Stomach (tissue), 8 donors: ENCODE measurements at regions not wholly inside any gene's neighbourhood (a gene's known extent, or its start where the extent isn't known, plus 50 kb on each side); places are given as distances from the start of the nearest gene placed in this dataset.

Source experiments
- DNase-seq, 2 donors: peaks; one replicate each; pipeline versions ENCODE4 v3.0.0 to v3.0.0-alpha.2; 2013 to 2019
- H3K27ac ChIP-seq, 5 donors: fragments of 200-600 bp in 4 of 5; sonication (generic) in 4 of 5; one replicate each; pipeline ENCODE4 v1.5.1; 2013 to 2019; ENCODE audit warnings: mild to moderate bottlenecking in 1 of 5, moderate library complexity in 1 of 5
- H3K27me3 ChIP-seq, 3 donors: fragments of 200-600 bp; sonication (generic); one replicate each; pipeline ENCODE4 v1.5.1; 2017 to 2019; ENCODE audit warnings: mixed run types in 1 of 3
- H3K36me3 ChIP-seq, 4 donors: fragments of 200-600 bp; sonication (generic); 1 replicate in 3 of 4; 2 replicates in 1 of 4; pipeline ENCODE4 v1.5.1; 2016 to 2019
- H3K4me1 ChIP-seq, 4 donors: fragments of 200-600 bp; sonication (generic); one replicate each; pipeline ENCODE4 v1.5.1; 2016 to 2019
- H3K4me3 ChIP-seq, 4 donors: fragments of 200-600 bp; sonication (generic) in 3 of 4; one replicate each; pipeline ENCODE4 v1.5.1; 2016 to 2019; ENCODE audit warnings: mild to moderate bottlenecking in 1 of 4
- H3K9me3 ChIP-seq, 4 donors: fragments of 200-600 bp; sonication (generic); one replicate each; pipeline ENCODE4 v1.5.1; 2016 to 2019
- CTCF ChIP-seq, 7 experiments: fragments of 450-650 bp in 4 of 7; fragments of 200-600 bp in 3 of 7; sonication (generic) in 3 of 7; IDR thresholded peaks; one replicate each; pipeline ENCODE4 v1.5.1; 2016 to 2019; ENCODE audit warnings: antibody characterized with exemption in 7 of 7, control low read depth in 2 of 7, mild to moderate bottlenecking in 1 of 7
- EP300 ChIP-seq: sonication (generic); formaldehyde crosslinking; IDR thresholded peaks from one replicate; pipeline ENCODE4 v1.6.1; 2017; ENCODE audit warnings: antibody characterized with exemption
- POLR2A ChIP-seq, 4 donors: fragments of 450-650 bp; IDR thresholded peaks; one replicate each; pipeline ENCODE4 v1.6.1; 2016; ENCODE audit warnings: antibody characterized with exemption in 4 of 4, control low read depth in 2 of 4, mild to moderate bottlenecking in 1 of 4, moderate library complexity in 1 of 4
- POLR2AphosphoS5 ChIP-seq, 3 donors: sonication (generic); formaldehyde crosslinking; IDR thresholded peaks; one replicate each; pipeline ENCODE4 v1.6.1; 2016; ENCODE audit warnings: antibody characterized with exemption in 3 of 3
- WGBS, 5 donors: extraction: QIAGEN DNeasy Blood & Tissue Kit in 3 of 5; methylation state at CpG; one replicate each; pipeline versions ENCODE4 v1.1.5 to v1.1.7; 2013 to 2018; 5-methylcytosine and 5-hydroxymethylcytosine counted together
- intact Hi-C: fragments of 100-400 bp; cut with DNase I; formaldehyde crosslinking; loops from one replicate; pipeline ENCODE4 v1.15.1; 2023; ENCODE audit warnings: low total_unique reads
- donor health status: healthy with polysubstance abuse.
- donor health status: Bipolar disorder and iron deficiency.
- donor health status: healthy.

DNA sequence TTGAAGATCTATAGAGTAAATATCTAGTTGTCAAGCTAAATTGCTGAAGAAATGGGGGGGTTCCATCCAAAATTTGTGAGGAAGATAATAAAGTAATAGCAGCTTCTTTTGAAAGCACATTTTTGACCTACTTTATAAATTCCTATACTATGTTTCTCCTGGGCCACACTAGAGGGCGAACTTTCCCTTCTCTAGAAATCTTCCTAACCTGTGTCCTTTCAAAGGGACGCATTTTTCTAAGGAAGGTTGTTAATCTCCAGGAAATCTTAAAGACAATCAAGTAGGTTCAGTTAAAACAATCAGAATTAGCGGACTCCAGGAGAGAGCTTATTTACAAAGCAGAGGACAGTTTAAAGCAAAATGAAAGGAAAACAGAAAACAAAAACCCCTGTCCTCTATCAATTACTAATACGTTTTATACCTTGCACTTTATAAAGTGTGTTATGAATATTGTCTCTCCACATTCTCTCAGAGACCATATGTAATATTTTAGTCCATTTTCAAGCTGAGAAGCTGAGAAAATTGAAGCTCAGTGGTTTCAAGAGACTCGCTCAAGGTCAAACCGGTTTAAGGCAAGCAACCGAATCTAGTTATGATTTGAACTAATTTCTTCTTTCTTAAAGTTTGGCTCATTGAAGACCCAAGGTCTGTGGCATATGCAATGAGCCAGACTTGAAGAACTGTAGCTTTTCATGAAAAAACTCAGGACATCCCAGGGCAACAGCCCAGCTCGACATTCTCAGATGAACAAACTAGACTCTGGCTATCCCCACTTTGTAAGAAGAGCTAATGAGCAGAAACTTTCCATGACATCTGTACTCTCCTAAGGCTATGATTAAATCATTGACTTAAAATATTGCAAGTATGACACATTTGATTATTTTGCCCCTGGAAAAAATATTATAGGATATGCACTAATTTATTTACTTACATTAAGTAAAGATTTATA, 273.6 kb downstream of the PAX3 start:
- Histone ChIP-seq H3K9me3 (no peaks in the 10 kb centered on the region), H3K27me3 (no peaks in the 10 kb centered on the region), H3K4me1 (peaks cover 0 to 4% (median 2%) of the 10 kb centered on the region in 4 donors), H3K27ac (no peak overlapping the region), H3K36me3 (no peaks in the 10 kb centered on the region), H3K4me3 (no peak overlapping the region)
- peak in 5 of 7 experiments; percentile 12 to 40 (median 30) for TF ChIP-seq CTCF (IDR thresholded peaks at IDR 0.05)
- no peak for TF ChIP-seq POLR2A (IDR thresholded peaks at IDR 0.05)
- TF ChIP-seq EP300, result no peak
- no peak for TF ChIP-seq POLR2AphosphoS5 (IDR thresholded peaks at IDR 0.05)
- peak in 1 of 2 donors; percentile 76 for DNase-seq
- intact Hi-C loops, result no loop called here
- 35 to 39% (median 37%) methylated on average over 8 of the region's 8 CpGs for WGBS, 5 donors

DNA sequence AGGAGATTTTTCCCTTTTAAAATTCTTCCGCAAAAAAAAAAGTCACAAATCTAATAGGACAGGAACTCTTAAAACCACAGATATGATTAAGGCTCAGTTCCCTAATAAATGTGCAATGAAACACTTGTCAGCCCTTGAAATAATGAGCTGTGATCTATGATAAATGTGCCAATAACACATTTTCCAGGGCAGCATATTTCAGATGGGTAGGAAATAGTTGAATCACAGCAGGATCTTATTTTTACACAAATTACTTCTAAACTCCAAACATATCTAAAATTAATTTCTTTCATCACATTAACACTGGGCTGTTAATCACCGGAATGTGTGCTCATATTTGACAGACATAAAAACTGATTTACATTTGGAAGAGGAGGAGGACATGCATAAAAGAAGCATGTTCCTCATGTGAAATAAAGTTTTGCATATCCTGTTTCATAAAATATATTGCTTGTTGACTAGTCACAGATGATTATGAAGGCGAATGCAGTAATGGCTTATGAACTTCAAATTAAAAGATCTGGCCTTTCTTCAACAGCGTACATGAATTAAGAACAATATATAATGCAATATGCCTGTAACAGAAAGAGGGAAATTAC, 281.4 kb downstream of the PAX3 start:
- Histone ChIP-seq H3K36me3 (no peaks in the 10 kb centered on the region), H3K9me3 (no peaks in the 10 kb centered on the region), H3K4me1 (no peaks in the 10 kb centered on the region), H3K27me3 (no peaks in the 10 kb centered on the region), H3K27ac (no peak overlapping the region), H3K4me3 (no peak overlapping the region)
- intact Hi-C loops, result no loop called here
- TF ChIP-seq CTCF (IDR thresholded peaks at IDR 0.05), result no peak
- TF ChIP-seq POLR2AphosphoS5 (IDR thresholded peaks at IDR 0.05), result no peak
- no peak for TF ChIP-seq EP300
- TF ChIP-seq POLR2A (IDR thresholded peaks at IDR 0.05), result no peak
- WGBS, 5 donors, result 87 to 97% (median 90%) methylated on average over 4 of the region's 4 CpGs
- no peak for DNase-seq

- WGBS, 5 donors, result 63 to 92% (median 89%) methylated on average over 3 of the region's 3 CpGs
- H3K4me3 ChIP-seq, result no peak overlapping the region
- peaks cover 0 to 9% (median 0%) of the 10 kb centered on the region in 3 donors for H3K27me3 ChIP-seq
- H3K36me3 ChIP-seq, result no peaks in the 10 kb centered on the region
- no peak overlapping the region for H3K27ac ChIP-seq
- no peaks in the 10 kb centered on the region for H3K4me1 ChIP-seq
- intact Hi-C loops, result no loop called here
- H3K9me3 ChIP-seq, result no peaks in the 10 kb centered on the region
- no peak for DNase-seq
- TF ChIP-seq EP300 (no peak), POLR2A (IDR thresholded peaks at IDR 0.05) (no peak)
Measured at GRCh38 chr2:222013889-222014288, 284.9 kb downstream of the PAX3 start.

DNA sequence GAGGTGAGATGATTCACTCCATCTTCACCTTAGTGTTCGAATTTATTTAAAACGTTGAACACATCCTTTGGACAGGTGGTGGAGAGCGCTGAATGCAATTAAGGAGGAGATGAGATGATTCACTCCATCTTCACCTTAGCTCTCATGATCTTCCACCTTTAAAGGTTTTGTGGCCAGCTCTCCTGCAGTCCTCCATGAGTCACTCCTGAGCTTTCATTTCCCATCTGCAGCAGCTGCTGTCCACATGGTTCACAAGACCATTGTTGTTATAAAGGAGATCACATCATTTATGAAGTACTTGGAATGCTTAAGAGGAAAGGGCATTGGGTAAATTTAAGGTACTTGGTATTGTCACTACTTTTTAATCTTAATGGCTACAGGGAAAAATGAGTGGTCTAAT, 298.5 kb downstream of the PAX3 start:
- H3K27me3 ChIP-seq, result no peaks in the 10 kb centered on the region
- DNase-seq, result no peak
- H3K4me1 ChIP-seq, result no peaks in the 10 kb centered on the region
- no peaks in the 10 kb centered on the region for H3K9me3 ChIP-seq
- intact Hi-C loops, result no loop called here
- TF ChIP-seq POLR2AphosphoS5 (IDR thresholded peaks at IDR 0.05) (no peak), EP300 (no peak), POLR2A (IDR thresholded peaks at IDR 0.05) (no peak), CTCF (IDR thresholded peaks at IDR 0.05) (no peak)
- no peak overlapping the region for H3K27ac ChIP-seq
- 84 to 94% (median 92%) methylated on average over 3 of the region's 3 CpGs for WGBS, 5 donors
- no peak overlapping the region for H3K4me3 ChIP-seq
- H3K36me3 ChIP-seq, result no peaks in the 10 kb centered on the region
